HepG2 (cell line): ENCODE measurements at regions not wholly inside any gene's neighbourhood (a gene's known extent, or its start where the extent isn't known, plus 50 kb on each side); places are given as distances from the start of the nearest gene placed in this dataset.

Experiments used
- GATAD2A ChIP-seq: IDR thresholded peaks from 2 replicates; pipeline ENCODE4 v1.6.1; 2016
- NCOA2 ChIP-seq: sonication (generic); formaldehyde crosslinking; IDR thresholded peaks from 2 replicates; pipeline ENCODE4 v1.8.0; 2022; ENCODE audit warnings: inconsistent platforms
- NR1H2 ChIP-seq: sonication (generic); formaldehyde crosslinking; IDR thresholded peaks from 2 replicates; pipeline ENCODE4 v1.8.1; 2022; ENCODE audit warnings: low read depth, missing genetic modification reagents, borderline replicate concordance
- RXRA ChIP-seq: sonication (generic); formaldehyde crosslinking; IDR thresholded peaks from 2 replicates; pipeline ENCODE4 v1.5.1; 2020; ENCODE audit warnings: missing genetic modification reagents
- SP4 ChIP-seq: sonication (generic); formaldehyde crosslinking; IDR thresholded peaks from 2 replicates; pipeline ENCODE4 v1.8.1; 2023; ENCODE audit warnings: mild to moderate bottlenecking, missing genetic modification reagents
- TF ChIP-seq, protein P1 (sequence below), 2 experiments: sonication (generic) in 1 of 2; formaldehyde crosslinking in 1 of 2; IDR thresholded peaks; 2 replicates each; pipeline versions ENCODE4 v1.5.1 to v1.6.1; 2011 to 2020; ENCODE audit warnings: borderline replicate concordance in 1 of 2, low read depth in 1 of 2, low read length in 1 of 2, mild to moderate bottlenecking in 1 of 2, missing genetic modification reagents in 1 of 2, moderate library complexity in 1 of 2
- TF ChIP-seq, protein P2 (sequence below): sonication (generic); formaldehyde crosslinking; IDR thresholded peaks from 2 replicates; pipeline ENCODE4 v1.4.0; 2020; ENCODE audit warnings: low read depth, missing genetic modification reagents
- TF ChIP-seq, protein P3 (sequence below): sonication (generic); formaldehyde crosslinking; IDR thresholded peaks from 2 replicates; pipeline ENCODE4 v1.8.1; 2023; ENCODE audit warnings: mild to moderate bottlenecking, missing genetic modification reagents

DNA sequence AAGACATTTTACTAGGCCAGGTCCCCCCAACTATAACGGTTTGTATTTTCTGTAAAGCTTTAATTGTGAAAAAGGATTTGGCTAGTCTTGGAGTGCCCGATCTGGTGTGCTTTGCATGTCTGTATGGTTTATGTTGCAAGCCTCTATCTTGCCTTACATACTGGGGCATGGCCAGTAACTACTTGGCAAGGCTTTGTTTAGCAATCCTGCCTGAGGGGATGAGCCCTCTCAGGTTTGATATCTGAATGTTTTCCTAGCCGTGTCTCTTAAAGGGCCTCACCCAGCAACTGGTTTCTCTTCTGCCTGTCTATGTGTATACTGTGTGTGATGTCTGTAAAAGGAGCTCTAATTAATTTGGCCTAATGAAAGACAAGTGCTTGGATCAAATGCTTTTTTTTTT, 61.3 kb upstream of the SPINK5 start:
- TF ChIP-seq RXRA (no peak), GATAD2A (no peak), NCOA2 (CRISPR knock-in tag) (no peak), SP4 (CRISPR knock-in tag) (no peak), NR1H2 (CRISPR knock-in tag) (no peak)
- TF ChIP-seq, protein P1, sequence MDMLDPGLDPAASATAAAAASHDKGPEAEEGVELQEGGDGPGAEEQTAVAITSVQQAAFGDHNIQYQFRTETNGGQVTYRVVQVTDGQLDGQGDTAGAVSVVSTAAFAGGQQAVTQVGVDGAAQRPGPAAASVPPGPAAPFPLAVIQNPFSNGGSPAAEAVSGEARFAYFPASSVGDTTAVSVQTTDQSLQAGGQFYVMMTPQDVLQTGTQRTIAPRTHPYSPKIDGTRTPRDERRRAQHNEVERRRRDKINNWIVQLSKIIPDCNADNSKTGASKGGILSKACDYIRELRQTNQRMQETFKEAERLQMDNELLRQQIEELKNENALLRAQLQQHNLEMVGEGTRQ (IDR thresholded peaks at IDR 0.05; ENCODE audit: low read depth, low read length), result no peak
- TF ChIP-seq, protein P1 (CRISPR knock-in tag; IDR thresholded peaks at IDR 0.05; ENCODE audit: borderline replicate concordance), result no peak
- TF ChIP-seq, protein P2, sequence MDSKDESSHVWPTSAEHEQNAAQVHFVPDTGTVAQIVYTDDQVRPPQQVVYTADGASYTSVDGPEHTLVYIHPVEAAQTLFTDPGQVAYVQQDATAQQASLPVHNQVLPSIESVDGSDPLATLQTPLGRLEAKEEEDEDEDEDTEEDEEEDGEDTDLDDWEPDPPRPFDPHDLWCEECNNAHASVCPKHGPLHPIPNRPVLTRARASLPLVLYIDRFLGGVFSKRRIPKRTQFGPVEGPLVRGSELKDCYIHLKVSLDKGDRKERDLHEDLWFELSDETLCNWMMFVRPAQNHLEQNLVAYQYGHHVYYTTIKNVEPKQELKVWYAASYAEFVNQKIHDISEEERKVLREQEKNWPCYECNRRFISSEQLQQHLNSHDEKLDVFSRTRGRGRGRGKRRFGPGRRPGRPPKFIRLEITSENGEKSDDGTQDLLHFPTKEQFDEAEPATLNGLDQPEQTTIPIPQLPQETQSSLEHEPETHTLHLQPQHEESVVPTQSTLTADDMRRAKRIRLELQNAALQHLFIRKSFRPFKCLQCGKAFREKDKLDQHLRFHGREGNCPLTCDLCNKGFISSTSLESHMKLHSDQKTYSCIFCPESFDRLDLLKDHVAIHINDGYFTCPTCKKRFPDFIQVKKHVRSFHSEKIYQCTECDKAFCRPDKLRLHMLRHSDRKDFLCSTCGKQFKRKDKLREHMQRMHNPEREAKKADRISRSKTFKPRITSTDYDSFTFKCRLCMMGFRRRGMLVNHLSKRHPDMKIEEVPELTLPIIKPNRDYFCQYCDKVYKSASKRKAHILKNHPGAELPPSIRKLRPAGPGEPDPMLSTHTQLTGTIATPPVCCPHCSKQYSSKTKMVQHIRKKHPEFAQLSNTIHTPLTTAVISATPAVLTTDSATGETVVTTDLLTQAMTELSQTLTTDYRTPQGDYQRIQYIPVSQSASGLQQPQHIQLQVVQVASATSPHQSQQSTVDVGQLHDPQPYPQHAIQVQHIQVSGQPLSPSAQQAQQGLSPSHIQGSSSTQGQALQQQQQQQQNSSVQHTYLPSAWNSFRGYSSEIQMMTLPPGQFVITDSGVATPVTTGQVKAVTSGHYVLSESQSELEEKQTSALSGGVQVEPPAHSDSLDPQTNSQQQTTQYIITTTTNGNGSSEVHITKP, result no peak
- TF ChIP-seq, protein P3, sequence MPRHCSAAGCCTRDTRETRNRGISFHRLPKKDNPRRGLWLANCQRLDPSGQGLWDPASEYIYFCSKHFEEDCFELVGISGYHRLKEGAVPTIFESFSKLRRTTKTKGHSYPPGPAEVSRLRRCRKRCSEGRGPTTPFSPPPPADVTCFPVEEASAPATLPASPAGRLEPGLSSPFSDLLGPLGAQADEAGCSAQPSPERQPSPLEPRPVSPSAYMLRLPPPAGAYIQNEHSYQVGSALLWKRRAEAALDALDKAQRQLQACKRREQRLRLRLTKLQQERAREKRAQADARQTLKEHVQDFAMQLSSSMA (CRISPR knock-in tag), result no peak
